Mesodermal cell (in vitro differentiated cells): ENCODE measurements at regions not wholly inside any gene's neighbourhood (a gene's known extent, or its start where the extent isn't known, plus 50 kb on each side); places are given as distances from the start of the nearest gene placed in this dataset.

Source experiments
- H3K27ac ChIP-seq: 2 replicates; pipeline ENCODE4 v1.7.0; 2013; ENCODE audit warnings: mild to moderate bottlenecking, low read depth, low read length, moderate library complexity; ENCODE audit not compliant: severe bottlenecking
- H3K36me3 ChIP-seq: 2 replicates; pipeline ENCODE4 v1.7.1; 2013; ENCODE audit warnings: mild to moderate bottlenecking, low read length, moderate library complexity; ENCODE audit not compliant: control insufficient read depth, insufficient read depth
- H3K4me1 ChIP-seq: one replicate; pipeline ENCODE4 v1.7.1; 2013; ENCODE audit warnings: mild to moderate bottlenecking, low read length; ENCODE audit not compliant: insufficient read depth, control insufficient read depth, poor library complexity, severe bottlenecking
- H3K4me3 ChIP-seq: 2 replicates; pipeline ENCODE4 v1.7.0; 2013; ENCODE audit warnings: low read length, control low read depth, mild to moderate bottlenecking; ENCODE audit not compliant: insufficient read depth, poor library complexity, severe bottlenecking; ENCODE audit errors: extremely low read depth
- H3K9me3 ChIP-seq: 2 replicates; pipeline ENCODE4 v1.7.1; 2013; ENCODE audit warnings: mild to moderate bottlenecking, low read length, moderate library complexity; ENCODE audit not compliant: control insufficient read depth
- whole genome bisulfite sequencing, 2 experiments: methylation state at CpG; one replicate each; pipeline ENCODE4 v1.1.5; 2013; ENCODE audit warnings: missing lambda C conversion rate in 2 of 2; ENCODE audit not compliant: insufficient coverage in 2 of 2; 5-methylcytosine and 5-hydroxymethylcytosine counted together

- H3K36me3 ChIP-seq: no peaks in the 10 kb centered on the region
- no peaks in the 10 kb centered on the region for H3K9me3 ChIP-seq
- H3K4me1 ChIP-seq: no peaks in the 10 kb centered on the region
- 73 to 84% methylated on average over 4 to 5 of the region's 7 CpGs for WGBS, 2 experiments
- no peak overlapping the region for H3K4me3 ChIP-seq
- H3K27ac ChIP-seq: no peak overlapping the region
Observed at GRCh38 chr10:44650691-44651661, 260.2 kb upstream of the TMEM72 start.

- no peaks in the 10 kb centered on the region for H3K9me3 ChIP-seq
- H3K36me3 ChIP-seq: no peaks in the 10 kb centered on the region
- WGBS, 2 experiments: 100% methylated on average over 2 to 3 of the region's 4 CpGs
- H3K27ac ChIP-seq: no peak overlapping the region
- H3K4me1 ChIP-seq: no peaks in the 10 kb centered on the region
- H3K4me3 ChIP-seq: no peak overlapping the region
Observed at GRCh38 chr10:44651834-44652233, 259.3 kb upstream of the TMEM72 start.

GRCh38 chr10:44659320-44659719, 251.8 kb upstream of the TMEM72 start:
- Histone ChIP-seq H3K4me3 (no peak overlapping the region), H3K27ac (no peak overlapping the region), H3K9me3 (no peaks in the 10 kb centered on the region), H3K4me1 (no peaks in the 10 kb centered on the region), H3K36me3 (no peaks in the 10 kb centered on the region)
- WGBS, 2 experiments: 93% methylated on average over 2 of the region's 3 CpGs; no CpG with 5 or more reads in 1 of the 2 experiments

GRCh38 chr10:44660271-44660670, 250.9 kb upstream of the TMEM72 start:
- no peaks in the 10 kb centered on the region for H3K4me1 ChIP-seq
- H3K9me3 ChIP-seq: no peaks in the 10 kb centered on the region
- no peak overlapping the region for H3K27ac ChIP-seq
- WGBS, 2 experiments: 100% methylated on average over 1 to 2 of the region's 2 CpGs
- H3K36me3 ChIP-seq: no peaks in the 10 kb centered on the region
- no peak overlapping the region for H3K4me3 ChIP-seq

- no peaks in the 10 kb centered on the region for H3K9me3 ChIP-seq
- WGBS, 2 experiments: 95% methylated on average over 4 to 6 of the region's 6 CpGs
- H3K27ac ChIP-seq: no peak overlapping the region
- H3K4me3 ChIP-seq: no peak overlapping the region
- no peaks in the 10 kb centered on the region for H3K4me1 ChIP-seq
- H3K36me3 ChIP-seq: no peaks in the 10 kb centered on the region
Observed at GRCh38 chr10:44662051-44662450, 249.1 kb upstream of the TMEM72 start.

GRCh38 chr10:44668336-44668735, 242.8 kb upstream of the TMEM72 start:
- no peak overlapping the region for H3K27ac ChIP-seq
- H3K36me3 ChIP-seq: no peaks in the 10 kb centered on the region
- no peaks in the 10 kb centered on the region for H3K9me3 ChIP-seq
- H3K4me3 ChIP-seq: no peak overlapping the region
- H3K4me1 ChIP-seq: no peaks in the 10 kb centered on the region

- Histone ChIP-seq H3K4me1 (no peaks in the 10 kb centered on the region), H3K27ac (no peak overlapping the region), H3K36me3 (no peaks in the 10 kb centered on the region), H3K4me3 (no peak overlapping the region), H3K9me3 (no peaks in the 10 kb centered on the region)
Observed at GRCh38 chr10:44671319-44671718, 239.8 kb upstream of the TMEM72 start.

- no peak overlapping the region for H3K4me3 ChIP-seq
- no peaks in the 10 kb centered on the region for H3K4me1 ChIP-seq
- no peaks in the 10 kb centered on the region for H3K9me3 ChIP-seq
- WGBS, 2 experiments: 42 to 61% methylated on average over 3 of the region's 3 CpGs
- H3K27ac ChIP-seq: no peak overlapping the region
- H3K36me3 ChIP-seq: no peaks in the 10 kb centered on the region
Observed at GRCh38 chr10:44673245-44673983, 237.7 kb upstream of the TMEM72 start.

- no peak overlapping the region for H3K4me3 ChIP-seq
- H3K4me1 ChIP-seq: no peaks in the 10 kb centered on the region
- H3K27ac ChIP-seq: no peak overlapping the region
- WGBS, 2 experiments: 83 to 100% methylated on average over 1 to 2 of the region's 6 CpGs
- H3K36me3 ChIP-seq: no peaks in the 10 kb centered on the region
- H3K9me3 ChIP-seq: no peaks in the 10 kb centered on the region
Observed at GRCh38 chr10:44674536-44675386, 236.4 kb upstream of the TMEM72 start.

- WGBS, 2 experiments: no CpG with 5 or more reads among the region's 2 CpGs
- Histone ChIP-seq H3K27ac (no peak overlapping the region), H3K9me3 (no peaks in the 10 kb centered on the region), H3K4me1 (no peaks in the 10 kb centered on the region), H3K36me3 (no peaks in the 10 kb centered on the region), H3K4me3 (no peak overlapping the region)
Observed at GRCh38 chr10:44675387-44675874, 235.7 kb upstream of the TMEM72 start.
